ENCODE measurements at regions not wholly inside any gene's neighbourhood (a gene's known extent, or its start where the extent isn't known, plus 50 kb on each side); places are given as distances from the start of the nearest gene placed in this dataset.
"Not testable (repeated sequence)": the region's sequence is repeated elsewhere in the genome, so short reads cannot be mapped to it uniquely, and the experiment has no call there.

GRCh38 chrX:90485406-90485805, 563.7 kb downstream of the TGIF2LX start:
- not testable (repeated sequence) for TF ChIP-seq RARB (CRISPR knock-in tag; IDR thresholded peaks at IDR 0.05); CSDC2 (CRISPR knock-in tag; IDR thresholded peaks at IDR 0.05); TSHZ2 (CRISPR knock-in tag; IDR thresholded peaks at IDR 0.05); ZFP3 (CRISPR knock-in tag; IDR thresholded peaks at IDR 0.05); POU6F1 (CRISPR knock-in tag; IDR thresholded peaks at IDR 0.05; ENCODE audit: borderline replicate concordance, low read depth); ZFP30 (CRISPR knock-in tag; IDR thresholded peaks at IDR 0.05); ARNTL (CRISPR knock-in tag; IDR thresholded peaks at IDR 0.05; ENCODE audit: borderline replicate concordance, low read depth); PPARA (CRISPR knock-in tag; IDR thresholded peaks at IDR 0.05; ENCODE audit: borderline replicate concordance); CSRNP3 (CRISPR knock-in tag; IDR thresholded peaks at IDR 0.05); ZNF8 (CRISPR knock-in tag; IDR thresholded peaks at IDR 0.05); TCF4 (CRISPR knock-in tag; IDR thresholded peaks at IDR 0.05; ENCODE audit: borderline replicate concordance)
- TF ChIP-seq, protein P1, sequence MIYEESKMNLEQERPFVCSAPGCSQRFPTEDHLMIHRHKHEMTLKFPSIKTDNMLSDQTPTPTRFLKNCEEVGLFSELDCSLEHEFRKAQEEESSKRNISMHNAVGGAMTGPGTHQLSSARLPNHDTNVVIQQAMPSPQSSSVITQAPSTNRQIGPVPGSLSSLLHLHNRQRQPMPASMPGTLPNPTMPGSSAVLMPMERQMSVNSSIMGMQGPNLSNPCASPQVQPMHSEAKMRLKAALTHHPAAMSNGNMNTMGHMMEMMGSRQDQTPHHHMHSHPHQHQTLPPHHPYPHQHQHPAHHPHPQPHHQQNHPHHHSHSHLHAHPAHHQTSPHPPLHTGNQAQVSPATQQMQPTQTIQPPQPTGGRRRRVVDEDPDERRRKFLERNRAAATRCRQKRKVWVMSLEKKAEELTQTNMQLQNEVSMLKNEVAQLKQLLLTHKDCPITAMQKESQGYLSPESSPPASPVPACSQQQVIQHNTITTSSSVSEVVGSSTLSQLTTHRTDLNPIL (CRISPR knock-in tag; IDR thresholded peaks at IDR 0.05; ENCODE audit: low read depth), result not testable (repeated sequence)
- TF ChIP-seq, protein P2, sequence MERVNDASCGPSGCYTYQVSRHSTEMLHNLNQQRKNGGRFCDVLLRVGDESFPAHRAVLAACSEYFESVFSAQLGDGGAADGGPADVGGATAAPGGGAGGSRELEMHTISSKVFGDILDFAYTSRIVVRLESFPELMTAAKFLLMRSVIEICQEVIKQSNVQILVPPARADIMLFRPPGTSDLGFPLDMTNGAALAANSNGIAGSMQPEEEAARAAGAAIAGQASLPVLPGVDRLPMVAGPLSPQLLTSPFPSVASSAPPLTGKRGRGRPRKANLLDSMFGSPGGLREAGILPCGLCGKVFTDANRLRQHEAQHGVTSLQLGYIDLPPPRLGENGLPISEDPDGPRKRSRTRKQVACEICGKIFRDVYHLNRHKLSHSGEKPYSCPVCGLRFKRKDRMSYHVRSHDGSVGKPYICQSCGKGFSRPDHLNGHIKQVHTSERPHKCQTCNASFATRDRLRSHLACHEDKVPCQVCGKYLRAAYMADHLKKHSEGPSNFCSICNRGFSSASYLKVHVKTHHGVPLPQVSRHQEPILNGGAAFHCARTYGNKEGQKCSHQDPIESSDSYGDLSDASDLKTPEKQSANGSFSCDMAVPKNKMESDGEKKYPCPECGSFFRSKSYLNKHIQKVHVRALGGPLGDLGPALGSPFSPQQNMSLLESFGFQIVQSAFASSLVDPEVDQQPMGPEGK (CRISPR knock-in tag; IDR thresholded peaks at IDR 0.05; ENCODE audit: borderline replicate concordance), result not testable (repeated sequence)

Data from SK-N-SH treated with all-trans-retinoic acid at 6 μM for 48 hours (cell line).